T1000 (cell line): ENCODE measurements at regions not wholly inside any gene's neighbourhood (a gene's known extent, or its start where the extent isn't known, plus 50 kb on each side); places are given as distances from the start of the nearest gene placed in this dataset.

ENCODE experiments used
- DNase-seq: peaks from one replicate; lab custom pipeline; 2025; ENCODE audit warnings: mixed read lengths; lab: John Stamatoyannopoulos, UW

DNA sequence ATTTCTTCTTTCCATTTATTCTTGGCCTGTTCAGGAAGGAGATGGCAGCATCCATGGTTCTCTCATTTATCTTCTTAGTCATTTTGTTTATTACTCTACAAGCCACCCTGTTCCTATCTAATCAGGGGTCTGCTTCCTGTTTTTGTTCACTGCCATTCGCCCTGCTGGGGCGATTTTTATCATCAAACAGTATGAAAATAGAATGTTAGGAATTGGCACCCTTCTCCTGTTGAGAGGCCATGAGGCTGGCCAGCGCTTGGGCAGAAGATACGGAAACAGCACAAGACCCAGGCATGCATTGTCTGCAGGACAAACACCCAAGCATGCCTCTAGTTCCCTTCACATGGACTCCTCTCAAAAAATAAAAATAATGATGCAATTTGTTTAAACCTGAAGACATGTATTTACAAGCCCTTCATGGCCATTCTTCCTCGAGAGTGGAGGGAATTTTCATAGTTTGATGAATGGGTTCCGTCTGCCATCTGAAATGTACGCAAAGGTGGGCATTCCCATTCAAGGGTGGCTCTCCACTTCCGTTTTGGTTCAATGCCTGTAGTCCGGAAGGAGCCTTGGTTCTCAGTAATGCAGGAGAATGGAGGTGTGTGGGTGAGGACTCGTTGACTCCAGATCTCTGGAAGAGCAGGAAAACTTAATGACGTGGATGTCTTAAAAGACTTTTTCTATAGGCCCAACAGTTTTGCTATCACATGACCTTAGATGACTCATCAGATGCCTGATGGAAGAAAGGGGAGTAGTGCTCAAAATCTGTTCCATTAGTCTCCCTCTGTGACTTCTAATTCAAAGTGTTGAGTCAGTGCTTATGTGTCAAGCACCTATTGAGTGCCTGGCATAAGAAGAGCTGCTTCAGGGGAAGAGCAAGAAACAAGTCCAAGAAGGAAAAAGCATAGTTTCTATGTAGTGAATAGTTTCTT, 252.4 kb upstream of the TBX3 start:
- no peak for DNase-seq

DNA sequence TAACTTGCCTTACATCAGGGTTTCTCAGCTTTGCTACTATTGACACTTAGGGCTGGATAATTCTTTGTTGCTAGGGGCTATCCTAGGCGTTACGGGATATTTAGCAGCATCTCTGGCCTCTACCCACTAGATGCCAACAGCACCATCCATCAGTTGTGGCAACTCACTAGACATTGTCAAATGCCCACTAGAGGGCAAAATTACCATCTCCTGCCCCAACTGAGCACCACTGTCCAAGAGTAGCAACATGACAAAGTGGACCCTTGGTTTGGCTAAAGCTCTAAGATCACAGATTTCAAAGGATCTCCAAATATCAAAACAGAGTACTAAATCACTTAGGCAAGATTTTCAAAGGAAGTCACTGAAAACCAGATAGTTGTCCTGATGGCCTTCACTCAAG, 251.7 kb upstream of the TBX3 start:
- DNase-seq: no peak

DNA sequence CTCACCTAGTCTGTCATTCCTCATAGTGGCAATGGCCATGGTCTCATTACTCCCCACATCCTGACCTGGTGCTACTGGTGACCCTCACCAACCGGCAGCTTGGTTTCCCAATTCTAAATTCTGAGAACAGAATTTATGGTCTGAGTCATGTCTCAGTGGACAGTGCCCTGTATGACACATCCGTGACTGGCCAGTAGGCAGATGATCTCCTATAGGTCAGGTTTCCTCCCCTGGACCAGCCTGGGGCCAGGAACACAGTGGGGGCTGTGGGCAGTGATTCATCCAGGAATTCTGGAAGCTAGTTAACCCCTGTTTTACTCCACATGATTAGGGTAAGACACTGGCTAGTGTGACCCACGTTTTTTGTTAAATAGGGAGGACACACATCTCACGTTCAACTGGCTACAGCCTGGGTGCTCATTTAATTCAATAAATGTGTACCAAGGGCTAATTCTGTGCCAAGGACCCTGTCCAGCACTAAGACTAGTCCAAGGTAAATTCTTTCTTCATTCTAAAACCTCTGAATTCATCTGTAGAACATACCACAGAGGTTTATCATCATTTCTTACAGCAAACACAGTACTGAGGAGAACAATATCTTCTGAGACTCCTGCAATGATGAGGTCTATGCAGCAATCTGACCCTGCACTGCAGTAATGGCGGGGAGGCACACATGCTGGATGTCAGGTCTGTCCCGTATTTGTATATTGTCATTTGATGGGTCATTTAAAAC, 249.6 kb upstream of the TBX3 start:
- peak; percentile 82 for DNase-seq

DNA sequence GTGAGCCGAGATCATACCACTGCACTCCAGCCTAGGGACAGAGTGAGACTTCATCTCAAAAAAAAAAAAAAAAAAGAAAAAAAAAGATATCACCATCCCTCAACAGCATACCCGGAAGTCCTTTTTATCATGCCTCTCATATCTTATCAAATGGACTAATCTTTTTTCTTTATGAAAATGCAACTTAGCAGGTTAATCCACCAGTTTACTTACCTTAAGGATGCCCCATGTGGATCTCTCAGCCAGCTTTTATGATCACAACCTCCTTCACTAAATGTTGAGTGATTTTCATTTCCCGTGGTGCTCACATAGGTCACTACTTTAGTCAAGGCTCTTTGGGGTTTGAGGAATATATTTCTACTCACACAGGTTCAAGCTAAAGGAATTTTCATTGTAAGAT, 248.8 kb upstream of the TBX3 start:
- DNase-seq: no peak

GRCh38 chr12:114931025-114931424, 247.1 kb upstream of the TBX3 start:
- no peak for DNase-seq

DNA sequence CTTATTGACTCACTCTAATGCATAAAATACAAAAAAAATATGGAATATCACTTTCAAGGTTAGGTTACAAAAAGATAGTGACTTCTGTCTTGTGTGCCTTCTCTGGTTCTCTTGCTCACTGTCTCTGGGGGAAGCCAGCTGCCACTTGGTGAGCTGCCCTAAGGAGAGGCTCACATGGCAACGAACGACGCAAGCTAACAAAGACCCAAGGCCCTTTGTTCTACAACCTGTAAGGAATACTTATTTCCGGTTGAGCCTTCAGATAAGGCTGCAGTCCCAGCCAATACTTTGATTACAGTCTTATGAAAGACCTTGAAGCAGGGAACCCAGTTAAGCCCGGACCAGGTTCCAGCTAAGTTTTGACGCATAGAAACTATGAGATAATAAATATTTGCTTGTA, 242.4 kb upstream of the TBX3 start:
- DNase-seq: no peak

- DNase-seq: no peak
Measured at GRCh38 chr12:114924946-114925475, 241.0 kb upstream of the TBX3 start.

DNA sequence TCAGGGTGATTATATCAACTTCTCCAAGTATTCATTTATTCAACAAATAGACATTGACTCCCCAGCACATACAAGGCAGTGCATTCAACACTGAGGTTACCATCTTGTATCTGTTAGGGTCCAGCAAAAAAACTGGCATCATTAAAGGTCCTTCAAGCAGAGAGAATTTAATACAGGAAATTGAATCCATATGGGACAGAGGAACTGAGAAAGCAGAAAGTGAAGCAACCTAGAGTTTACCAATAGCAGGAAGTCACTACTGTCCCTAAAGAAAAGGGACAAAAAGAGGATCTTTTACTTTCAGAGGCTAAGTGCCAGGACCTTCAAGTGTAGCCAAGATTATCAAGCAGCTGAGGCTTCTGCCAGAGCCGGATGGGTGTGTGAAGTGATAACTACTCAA, 237.8 kb upstream of the TBX3 start:
- no peak for DNase-seq

GRCh38 chr12:114920771-114921554, 237.0 kb upstream of the TBX3 start:
- no peak for DNase-seq

GRCh38 chr12:114919479-114919878, 235.5 kb upstream of the TBX3 start:
- no peak for DNase-seq

DNA sequence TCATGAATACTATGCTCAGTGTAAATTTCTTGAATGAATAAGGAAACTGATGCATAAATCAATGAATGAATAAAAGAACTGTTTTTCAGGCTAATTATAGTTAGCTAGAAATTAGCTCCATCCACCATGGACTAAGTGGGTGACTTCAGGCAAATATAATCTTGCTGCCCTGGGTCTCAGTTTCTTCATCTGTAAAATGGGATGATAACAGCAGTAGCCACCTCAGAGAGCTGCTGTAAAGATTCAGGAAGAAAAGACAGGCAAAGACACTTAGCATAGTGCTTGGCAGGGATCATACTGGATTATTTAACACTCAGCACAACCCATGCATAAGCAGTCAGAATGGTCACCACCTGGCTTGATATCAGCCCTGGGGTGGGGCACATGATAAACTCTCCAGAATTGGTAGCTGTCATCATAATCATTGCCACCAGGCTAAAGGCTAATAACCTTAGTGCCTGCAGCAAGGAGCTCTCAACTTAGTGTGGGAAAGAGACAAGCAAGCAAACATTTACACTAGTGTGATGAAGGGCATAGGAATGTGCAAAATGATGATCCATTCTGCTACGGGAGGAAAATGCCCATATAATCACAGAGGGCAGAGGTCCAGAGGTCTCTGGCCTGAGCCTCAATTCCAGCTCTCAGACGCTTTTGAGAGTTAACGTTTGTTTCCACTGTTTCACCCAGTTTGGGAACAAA, 234.7 kb upstream of the TBX3 start:
- no peak for DNase-seq

- no peak for DNase-seq
Measured at GRCh38 chr12:114917953-114918352, 234.0 kb upstream of the TBX3 start.

- no peak for DNase-seq
Measured at GRCh38 chr12:114917307-114917706, 233.3 kb upstream of the TBX3 start.

- no peak for DNase-seq
Measured at GRCh38 chr12:114916541-114916940, 232.6 kb upstream of the TBX3 start.

DNA sequence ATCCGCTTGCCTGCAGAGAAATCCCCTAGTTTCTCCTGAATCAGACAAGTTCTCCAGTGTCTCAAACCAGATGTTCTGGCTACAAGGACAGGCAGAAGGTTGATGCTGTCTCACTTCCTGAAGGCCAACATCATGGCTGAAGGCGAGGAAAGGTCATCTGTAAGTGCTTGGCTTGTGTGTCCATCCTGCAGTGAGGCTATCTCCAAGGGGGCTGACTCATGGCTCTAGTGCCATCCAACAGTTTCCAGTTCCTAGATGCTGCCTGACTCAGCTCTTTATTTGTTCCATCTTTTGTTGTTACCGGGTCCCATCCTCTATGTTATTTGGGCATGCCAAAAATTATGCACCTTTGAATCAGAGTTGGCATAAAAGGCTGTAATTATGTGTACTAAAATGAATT, 232.1 kb upstream of the TBX3 start:
- no peak for DNase-seq

DNA sequence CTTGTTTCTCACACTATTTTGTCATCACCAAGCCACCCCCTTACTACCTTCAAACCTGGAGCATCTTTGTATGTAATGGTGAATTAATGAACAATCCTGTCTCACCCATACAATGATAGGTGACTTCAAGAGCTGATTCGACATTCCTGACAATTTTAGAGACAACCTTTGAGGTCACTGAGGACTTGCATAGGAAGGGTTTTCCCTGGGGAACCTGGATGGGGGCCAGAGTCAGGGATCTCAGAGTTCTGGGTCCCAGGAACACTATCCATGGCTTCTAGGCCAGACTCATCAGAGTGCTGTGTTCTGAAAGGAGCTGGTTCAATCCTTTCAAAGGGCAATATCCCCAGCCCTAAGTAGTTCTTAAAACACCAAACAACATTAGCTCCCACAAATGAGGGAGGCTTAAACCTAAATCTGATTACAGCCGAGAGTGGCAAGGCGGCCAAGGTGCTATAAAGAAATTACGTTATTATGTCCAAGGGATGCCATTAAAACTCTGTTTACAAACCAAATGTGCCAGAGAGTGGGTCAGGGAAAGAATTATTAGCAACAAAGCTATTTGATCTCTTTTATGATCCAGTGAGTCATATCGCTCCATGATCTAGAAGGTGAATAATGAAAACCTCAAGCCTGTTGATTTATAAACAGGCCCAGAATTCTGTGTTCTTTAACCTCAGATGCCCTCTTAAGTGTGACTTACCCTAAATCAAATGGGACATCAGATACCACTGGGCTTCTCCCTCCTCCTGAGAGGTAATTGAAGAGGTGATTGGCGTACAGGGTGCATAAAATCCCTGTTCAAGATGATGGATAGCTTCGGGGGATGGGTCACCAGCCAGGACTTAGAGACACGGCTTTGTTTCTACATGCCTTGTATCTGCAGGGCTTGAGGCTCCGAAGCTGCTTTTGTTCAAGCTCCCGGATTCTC, 230.2 kb upstream of the TBX3 start:
- no peak for DNase-seq

DNA sequence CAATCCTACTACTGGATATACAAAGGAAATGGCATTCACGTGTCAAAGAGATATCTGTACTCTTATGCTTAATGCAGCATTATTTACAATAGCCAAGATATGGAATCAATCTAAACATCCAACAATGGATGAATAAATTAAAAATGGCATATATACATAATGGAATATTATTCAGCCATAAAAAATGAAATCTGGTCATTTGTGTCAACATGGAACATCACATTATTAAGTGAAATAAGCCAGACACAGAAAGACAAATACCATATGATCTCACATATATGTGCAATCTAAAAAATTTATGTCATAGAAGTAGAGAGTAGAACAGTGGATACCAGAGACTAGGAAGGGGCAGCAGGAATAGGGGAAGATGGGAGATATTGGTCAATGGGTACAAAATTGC, 228.8 kb upstream of the TBX3 start:
- no peak for DNase-seq

- no peak for DNase-seq
Measured at GRCh38 chr12:114911196-114911595, 227.2 kb upstream of the TBX3 start.

DNA sequence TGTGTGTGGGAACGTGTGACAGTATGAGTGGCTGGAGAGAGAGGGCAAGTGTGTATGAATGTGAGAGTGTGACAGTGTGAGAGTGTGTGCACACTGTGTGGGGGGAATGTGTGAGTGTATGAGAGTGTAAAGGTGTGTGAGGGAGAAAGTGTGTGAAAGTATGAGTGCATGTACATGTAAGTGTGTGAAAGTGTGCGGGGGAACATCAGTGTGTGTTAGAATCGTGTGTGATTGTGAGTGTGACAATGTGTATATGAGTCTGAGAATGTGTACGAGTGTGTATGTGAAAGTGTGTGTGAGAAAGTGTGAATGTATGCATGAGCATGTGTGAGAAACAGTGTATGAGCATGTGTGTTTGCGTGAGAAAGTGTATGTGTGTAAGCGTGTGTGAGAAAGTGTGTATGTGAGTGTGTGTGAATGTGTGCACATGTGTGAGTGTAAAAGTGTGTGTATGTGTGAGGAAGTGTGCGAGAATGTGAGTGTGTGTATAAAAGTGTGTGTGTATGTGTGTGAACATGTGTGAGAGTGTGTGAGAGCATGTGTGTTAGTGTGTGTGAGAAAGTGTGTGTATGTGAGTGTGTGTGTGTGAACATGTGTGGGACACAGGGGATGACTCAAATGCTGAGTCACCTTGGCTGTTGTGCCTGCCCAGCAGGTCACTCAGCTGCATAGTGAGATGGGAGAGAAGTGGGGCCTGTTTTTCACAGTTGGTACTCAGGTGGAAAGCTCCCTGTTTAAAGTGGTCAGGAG, 220.5 kb upstream of the TBX3 start:
- DNase-seq: no peak
